Left ventricle myocardium superior (tissue), 1 donor: ENCODE measurements at regions not wholly inside any gene's neighbourhood (a gene's known extent, or its start where the extent isn't known, plus 50 kb on each side); places are given as distances from the start of the nearest gene placed in this dataset.

Experiments
- ATAC-seq: fragments of 200-7000 bp; cut with Tn5 transposase; one replicate; pipeline ENCODE4 v1.9.1; 2020; ENCODE audit warnings: mild to moderate bottlenecking, moderate library complexity
- DNase-seq: peaks from one replicate; pipeline ENCODE4 v3.0.0-alpha.2; 2020
- intact Hi-C: fragments of 100-400 bp; cut with micrococcal nuclease; formaldehyde crosslinking; loops from one replicate; pipeline ENCODE4 v1.11.0; 2022
- donor health status: DM: no; HTN: yes; CAD: no; lungs with severe emphysema.

DNA sequence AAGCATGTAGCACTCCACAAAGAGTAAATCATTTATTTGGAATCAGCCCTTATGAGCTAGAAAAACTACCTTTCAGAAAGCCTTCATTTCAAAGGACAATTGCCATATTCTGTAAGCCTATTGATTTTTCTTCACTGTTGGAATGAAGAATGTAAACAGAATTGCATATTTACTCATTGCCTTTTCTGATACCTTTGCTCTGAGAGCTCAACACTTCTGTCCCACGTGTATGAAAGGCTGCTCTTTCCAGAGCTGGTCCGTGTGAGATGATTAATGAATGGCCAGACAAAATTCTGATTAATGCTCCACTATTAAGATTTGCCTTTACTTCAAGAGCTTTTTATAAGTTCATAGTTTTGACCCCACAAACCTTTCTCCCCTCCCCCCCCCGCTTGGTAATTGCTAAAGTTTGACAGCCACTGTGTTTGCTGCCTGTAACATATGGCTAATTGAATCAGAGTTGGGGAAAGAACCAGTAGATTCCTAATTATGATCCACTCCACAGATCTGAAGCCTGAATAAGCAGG lies 63.0 kb upstream of the PLEKHA5 start:
- intact Hi-C loops, result no loop called here
- DNase-seq (no peak), ATAC-seq (no peak)

DNA sequence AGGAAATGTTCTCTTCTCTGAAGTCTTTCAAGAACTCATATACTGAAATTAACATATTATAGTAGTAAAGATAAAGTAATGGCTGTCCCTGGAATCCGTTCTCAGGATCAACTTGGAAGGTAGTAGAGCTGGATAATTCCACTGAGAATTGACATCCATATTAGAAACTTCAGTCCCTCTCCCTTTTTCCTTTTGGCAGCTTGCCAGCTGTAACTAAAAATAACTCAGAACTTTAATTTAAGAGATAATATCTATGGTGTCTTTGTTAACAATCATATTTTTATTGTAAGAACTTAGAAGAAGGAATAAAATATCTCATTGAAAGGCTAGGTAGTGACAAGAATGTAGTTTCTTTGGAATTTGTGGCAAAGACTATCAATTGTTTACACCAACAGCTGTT lies 61.4 kb upstream of the PLEKHA5 start:
- intact Hi-C loops, result no loop called here
- DNase-seq, result no peak
- ATAC-seq, result no peak

- intact Hi-C loops, result no loop called here
- DNase-seq (no peak), ATAC-seq (no peak)
Measured at GRCh38 chr12:19070341-19070740, 59.2 kb upstream of the PLEKHA5 start.

DNA sequence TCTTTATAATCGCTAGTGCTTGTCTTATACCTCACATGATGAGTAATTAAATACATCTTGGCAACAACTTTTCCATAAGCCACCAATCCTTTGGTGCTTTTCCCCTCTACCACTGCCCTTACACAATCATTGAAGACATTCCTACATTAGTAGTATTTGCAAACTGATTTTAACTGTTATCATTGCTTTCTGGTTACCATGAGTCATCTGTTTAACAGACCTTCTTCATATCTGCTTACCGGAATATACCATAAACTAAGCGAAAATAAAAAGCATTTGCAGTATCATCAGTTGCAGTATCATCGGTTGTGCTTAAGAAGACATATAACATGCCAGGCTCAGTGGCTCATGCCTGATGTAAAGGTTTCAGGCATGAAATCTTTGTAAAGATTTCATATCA lies 54.8 kb upstream of the PLEKHA5 start:
- ATAC-seq, result no peak
- no peak for DNase-seq
- intact Hi-C loops, result no loop called here

GRCh38 chr12:19075711-19076340 lies 53.7 kb upstream of the PLEKHA5 start:
- intact Hi-C loops, result no loop called here
- no peak for ATAC-seq
- no peak for DNase-seq
